ENCODE measurements at regions not wholly inside any gene's neighbourhood (a gene's known extent, or its start where the extent isn't known, plus 50 kb on each side); places are given as distances from the start of the nearest gene placed in this dataset.
"Not testable (repeated sequence)": the region's sequence is repeated elsewhere in the genome, so short reads cannot be mapped to it uniquely, and the experiment has no call there.

- not testable (repeated sequence) for TF ChIP-seq POLR2A, CTCF (IDR thresholded peaks at IDR 0.05)
Measured at GRCh38 chr1:171413557-171413956, 71.8 kb upstream of the PRRC2C start.
